SJCRH30 (cell line): ENCODE measurements at regions not wholly inside any gene's neighbourhood (a gene's known extent, or its start where the extent isn't known, plus 50 kb on each side); places are given as distances from the start of the nearest gene placed in this dataset.

Experiments used
- DNase-seq, 2 experiments: peaks; one replicate each; pipeline ENCODE4 v3.0.0-alpha.2; 2015 to 2020
- H3K27ac ChIP-seq: fragments of 250-450 bp; sonication (Bioruptor Pico); 2 replicates; pipeline ENCODE4 v1.5.1; 2020; ENCODE audit warnings: mild to moderate bottlenecking, moderate library complexity
- H3K27me3 ChIP-seq: fragments of 250-450 bp; sonication (Bioruptor Pico); 2 replicates; pipeline ENCODE4 v1.5.1; 2020; ENCODE audit warnings: mild to moderate bottlenecking, moderate library complexity
- H3K36me3 ChIP-seq: fragments of 250-450 bp; sonication (Bioruptor Pico); 2 replicates; pipeline ENCODE4 v1.5.1; 2020; ENCODE audit warnings: mild to moderate bottlenecking, moderate library complexity
- H3K4me1 ChIP-seq: fragments of 250-450 bp; sonication (Bioruptor Pico); 2 replicates; pipeline ENCODE4 v1.5.1; 2020; ENCODE audit warnings: mild to moderate bottlenecking, moderate library complexity
- H3K4me3 ChIP-seq: fragments of 250-450 bp; sonication (Bioruptor Pico); 2 replicates; pipeline ENCODE4 v1.5.1; 2020; ENCODE audit warnings: mild to moderate bottlenecking, moderate library complexity
- H3K9me3 ChIP-seq: fragments of 250-450 bp; sonication (Bioruptor Pico); replicated peaks from 2 replicates; pipeline ENCODE4 v1.5.1; 2020; ENCODE audit warnings: mild to moderate bottlenecking, moderate library complexity

DNA sequence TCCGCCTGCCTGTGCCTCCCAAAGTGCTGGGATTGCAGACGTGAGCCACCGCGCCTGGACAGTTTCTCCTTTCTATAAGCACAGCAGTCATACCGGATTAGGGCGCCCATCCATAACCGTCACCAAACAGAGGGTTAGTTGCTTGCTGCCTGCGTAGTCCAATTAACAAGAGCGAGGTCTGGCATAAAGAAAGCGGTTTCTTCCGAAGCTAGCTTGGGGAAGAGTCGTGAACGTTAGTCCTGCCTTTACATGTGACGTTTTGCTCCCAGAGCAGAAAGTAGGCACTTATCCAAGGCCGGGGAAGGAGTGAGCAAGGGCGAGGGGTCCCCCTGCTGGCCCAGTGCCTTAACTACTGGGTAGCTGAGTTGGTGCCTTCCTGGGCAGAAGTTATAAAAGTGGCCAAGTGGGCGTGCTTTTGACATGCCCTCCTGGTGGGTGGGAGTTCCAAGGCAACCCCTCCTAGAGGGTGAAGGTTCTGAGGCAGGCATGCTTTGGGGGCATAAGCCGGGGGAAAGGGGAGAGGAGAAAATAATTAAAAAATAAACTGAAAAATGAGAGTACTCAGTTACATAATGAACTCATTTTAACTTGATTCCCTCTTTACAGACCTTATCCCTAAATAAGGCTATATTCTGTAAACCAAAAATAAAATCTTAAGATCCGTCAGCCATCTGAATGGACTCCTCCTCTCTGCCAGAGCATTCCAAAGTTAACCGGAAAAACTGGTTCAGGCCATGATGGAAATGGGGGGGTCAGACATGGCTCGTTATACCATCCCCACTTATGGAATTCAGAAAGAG, 88.0 kb downstream of the FAM217A start:
- no peaks in the 10 kb centered on the region for H3K4me1 ChIP-seq
- no peak overlapping the region for H3K27ac ChIP-seq
- H3K9me3 ChIP-seq: no peaks in the 10 kb centered on the region
- DNase-seq: peak; percentile 78 to 86
- no peaks in the 10 kb centered on the region for H3K36me3 ChIP-seq
- H3K27me3 ChIP-seq: no peaks in the 10 kb centered on the region
- H3K4me3 ChIP-seq: peak overlapping the region; percentile 24

DNA sequence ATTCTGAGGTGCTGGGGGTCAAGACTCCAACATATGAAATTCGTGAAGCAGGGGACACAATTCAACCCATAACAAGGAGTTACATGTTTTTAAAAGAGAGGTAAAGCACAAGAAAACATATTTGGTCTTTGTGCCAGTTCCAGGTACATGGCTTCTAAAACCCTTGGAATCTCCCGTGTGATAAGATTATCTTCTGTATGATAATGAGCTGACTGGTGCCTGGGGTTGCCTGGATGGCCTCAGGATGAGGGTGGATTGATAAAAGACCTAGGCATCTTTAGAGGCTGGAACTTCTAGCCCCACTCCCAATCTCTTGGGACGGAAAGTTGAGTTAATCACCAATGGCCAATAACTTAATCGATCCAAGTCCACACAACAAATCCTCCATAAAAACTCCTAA, 87.0 kb downstream of the FAM217A start:
- DNase-seq: no peak
- Histone ChIP-seq H3K4me1 (no peaks in the 10 kb centered on the region), H3K27me3 (no peaks in the 10 kb centered on the region), H3K9me3 (no peaks in the 10 kb centered on the region), H3K4me3 (no peak overlapping the region), H3K27ac (no peak overlapping the region), H3K36me3 (no peaks in the 10 kb centered on the region)

- Histone ChIP-seq H3K9me3 (no peaks in the 10 kb centered on the region), H3K4me3 (no peak overlapping the region), H3K36me3 (no peaks in the 10 kb centered on the region), H3K27me3 (no peaks in the 10 kb centered on the region), H3K4me1 (0 out of 2 replicates have a peak, but pooled peaks cover 3% of the 10 kb centered on the region), H3K27ac (no peak overlapping the region)
- no peak for DNase-seq
Observed at GRCh38 chr6:3996349-3996748, 82.6 kb downstream of the FAM217A start.

GRCh38 chr6:3997177-3997770, 81.7 kb downstream of the FAM217A start:
- Histone ChIP-seq H3K4me1 (0 out of 2 replicates have a peak, but pooled peaks cover 3% of the 10 kb centered on the region), H3K36me3 (no peaks in the 10 kb centered on the region), H3K27me3 (no peaks in the 10 kb centered on the region), H3K4me3 (no peak overlapping the region), H3K27ac (no peak overlapping the region), H3K9me3 (no peaks in the 10 kb centered on the region)
- DNase-seq: peak in 1 of 2 experiments; percentile 28

DNA sequence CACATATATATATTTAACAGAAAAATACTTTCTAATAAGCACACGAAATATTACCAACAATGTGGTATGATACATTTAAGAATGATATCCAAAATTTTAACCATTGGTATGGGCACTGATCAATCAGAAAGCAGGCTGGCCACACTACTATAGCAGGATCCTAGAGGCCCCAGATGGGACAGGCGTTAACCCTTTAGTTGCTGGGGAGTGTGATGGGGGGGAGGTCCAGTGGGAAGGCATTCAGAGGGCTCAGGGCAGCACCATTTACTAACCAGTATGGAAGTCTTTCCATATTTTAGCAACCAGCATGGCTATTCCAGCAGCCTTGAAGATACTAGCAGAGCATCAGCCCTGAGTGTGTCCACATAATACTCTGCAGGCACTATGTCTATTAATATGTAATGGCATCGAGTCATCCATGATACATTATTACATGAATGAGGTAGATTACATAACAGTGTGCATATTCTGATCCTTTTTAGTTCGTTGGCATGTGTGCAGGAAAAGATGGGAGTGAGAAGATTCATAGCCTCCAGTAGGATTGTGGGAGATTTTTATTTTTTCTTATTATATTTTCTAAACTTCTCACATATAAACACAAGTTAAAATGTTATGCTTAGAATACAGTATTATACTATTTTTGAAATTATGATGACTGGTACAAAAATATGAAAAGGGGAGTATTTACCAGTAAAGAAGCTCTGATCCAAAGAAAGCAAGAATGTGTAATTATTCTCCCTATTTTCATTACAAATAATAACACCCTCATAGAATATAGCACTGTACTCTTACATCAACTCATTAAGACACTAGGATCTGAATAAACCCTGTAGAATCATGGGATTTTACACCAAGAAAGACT, 78.9 kb downstream of the FAM217A start:
- Histone ChIP-seq H3K36me3 (no peaks in the 10 kb centered on the region), H3K9me3 (no peaks in the 10 kb centered on the region), H3K27me3 (no peaks in the 10 kb centered on the region), H3K4me3 (no peak overlapping the region), H3K4me1 (0 out of 2 replicates have a peak, but pooled peaks cover 3% of the 10 kb centered on the region), H3K27ac (no peak overlapping the region)
- DNase-seq: no peak

DNA sequence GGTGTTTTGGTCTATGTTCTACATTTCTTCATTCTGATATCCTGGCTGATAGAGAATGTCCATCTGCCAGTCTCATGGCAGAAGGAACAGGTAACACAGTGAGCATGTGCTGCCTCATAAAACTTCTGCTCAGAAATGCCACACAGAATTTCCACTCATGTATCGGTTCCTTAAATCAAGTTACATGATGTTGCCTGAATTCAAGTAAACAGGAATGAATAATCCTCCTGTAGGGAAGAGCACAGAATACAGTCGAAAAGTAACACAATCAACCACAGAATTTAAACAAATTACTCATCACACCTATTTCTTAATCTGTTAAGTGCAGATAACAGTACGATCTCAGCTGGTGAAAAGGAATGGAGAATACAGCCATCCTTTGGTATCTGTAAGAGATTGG, 74.7 kb downstream of the FAM217A start:
- no peak for DNase-seq
- Histone ChIP-seq H3K9me3 (no peaks in the 10 kb centered on the region), H3K27ac (no peak overlapping the region), H3K4me1 (no peaks in the 10 kb centered on the region), H3K4me3 (no peak overlapping the region), H3K36me3 (no peaks in the 10 kb centered on the region), H3K27me3 (no peaks in the 10 kb centered on the region)

DNA sequence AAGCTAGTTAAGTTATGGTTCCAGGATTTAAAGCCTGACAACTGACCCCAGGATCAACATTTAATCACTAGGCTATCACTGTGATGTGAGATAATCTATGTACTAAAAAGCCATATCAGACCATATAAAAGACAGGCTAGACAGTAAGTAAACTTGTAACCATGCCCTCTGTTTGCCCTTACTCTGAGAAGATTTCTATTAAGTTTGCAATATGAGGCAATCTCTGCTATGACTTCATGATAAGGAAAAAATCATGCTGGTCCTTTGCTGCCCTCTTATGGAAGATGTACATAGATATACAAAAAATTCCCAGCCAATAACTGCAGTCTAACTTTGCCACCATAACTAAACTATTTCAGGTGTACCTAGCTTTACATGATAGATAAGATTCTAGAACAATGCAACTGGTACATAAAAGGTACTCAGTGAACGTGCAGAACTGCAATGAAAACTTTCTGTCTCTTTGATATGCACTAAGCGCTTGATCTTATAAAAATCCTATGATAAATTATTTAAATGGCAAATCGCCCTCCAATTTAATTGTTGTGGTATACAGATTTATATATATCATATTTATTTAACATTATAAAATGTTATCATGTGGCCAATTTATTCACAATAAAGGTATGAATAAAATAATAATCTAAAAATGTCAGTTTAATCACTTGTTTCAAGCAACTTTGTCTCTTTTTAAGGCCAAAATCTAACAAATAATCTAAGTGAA, 70.5 kb downstream of the FAM217A start:
- no peak overlapping the region for H3K4me3 ChIP-seq
- H3K27ac ChIP-seq: no peak overlapping the region
- peak; percentile 10 to 58 for DNase-seq
- H3K27me3 ChIP-seq: no peaks in the 10 kb centered on the region
- H3K9me3 ChIP-seq: no peaks in the 10 kb centered on the region
- no peaks in the 10 kb centered on the region for H3K4me1 ChIP-seq
- H3K36me3 ChIP-seq: no peaks in the 10 kb centered on the region

DNA sequence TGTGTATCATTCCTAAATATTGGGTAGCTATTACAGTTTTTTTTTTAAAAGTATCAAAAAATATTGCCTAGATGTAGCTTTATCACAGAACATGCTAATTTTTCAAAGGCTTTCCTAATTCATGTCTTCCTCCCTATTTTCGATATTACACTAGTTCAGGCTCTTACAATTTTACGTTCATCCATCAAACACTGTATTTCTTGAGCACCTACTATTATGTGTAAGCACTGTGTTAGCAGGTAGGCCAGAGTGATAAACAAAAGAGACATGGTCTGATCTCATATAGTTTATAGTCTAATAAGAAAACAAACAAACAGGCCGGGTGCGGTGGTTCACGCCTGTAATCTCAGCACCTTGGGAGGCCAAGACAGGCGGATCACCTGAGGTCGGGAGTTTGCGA, 69.5 kb downstream of the FAM217A start:
- H3K4me3 ChIP-seq: no peak overlapping the region
- DNase-seq: no peak

GRCh38 chr6:4010048-4010447, 68.9 kb downstream of the FAM217A start:
- Histone ChIP-seq H3K4me1 (no peaks in the 10 kb centered on the region), H3K27ac (no peak overlapping the region), H3K36me3 (no peaks in the 10 kb centered on the region), H3K27me3 (no peaks in the 10 kb centered on the region), H3K4me3 (no peak overlapping the region), H3K9me3 (no peaks in the 10 kb centered on the region)
- DNase-seq: no peak

More for the DNA sequence above, 69.5 kb downstream of the FAM217A start:
- Histone ChIP-seq H3K9me3 (no peaks in the 10 kb centered on the region), H3K27me3 (no peaks in the 10 kb centered on the region), H3K4me1 (no peaks in the 10 kb centered on the region), H3K36me3 (no peaks in the 10 kb centered on the region), H3K27ac (no peak overlapping the region)

- no peak for DNase-seq
- no peak overlapping the region for H3K27ac ChIP-seq
- H3K36me3 ChIP-seq: no peaks in the 10 kb centered on the region
- no peak overlapping the region for H3K4me3 ChIP-seq
- no peaks in the 10 kb centered on the region for H3K4me1 ChIP-seq
- no peaks in the 10 kb centered on the region for H3K9me3 ChIP-seq
- no peaks in the 10 kb centered on the region for H3K27me3 ChIP-seq
Observed at GRCh38 chr6:4010689-4011090, 68.2 kb downstream of the FAM217A start.

DNA sequence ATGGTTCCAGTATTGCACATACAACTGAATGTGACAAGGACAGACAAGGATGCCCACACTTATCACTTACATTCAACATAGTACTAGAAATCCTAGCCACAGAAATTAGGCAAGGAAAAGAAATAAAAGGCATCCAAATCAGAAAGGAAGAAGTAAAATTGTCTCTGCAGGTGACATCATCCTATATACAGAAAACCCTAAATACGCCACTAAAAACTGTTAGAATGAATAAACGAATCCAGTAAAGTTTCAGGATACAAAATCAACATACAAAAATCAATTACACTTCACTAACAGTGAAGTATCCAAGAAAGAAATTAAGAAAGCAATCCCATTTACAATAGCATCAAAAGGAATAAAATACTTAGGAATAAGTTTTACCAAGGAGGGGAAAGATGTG, 66.1 kb downstream of the FAM217A start:
- H3K27ac ChIP-seq: no peak overlapping the region
- no peak overlapping the region for H3K4me3 ChIP-seq
- no peak for DNase-seq
- H3K36me3 ChIP-seq: no peaks in the 10 kb centered on the region
- H3K27me3 ChIP-seq: no peaks in the 10 kb centered on the region
- H3K4me1 ChIP-seq: no peaks in the 10 kb centered on the region
- no peaks in the 10 kb centered on the region for H3K9me3 ChIP-seq

GRCh38 chr6:4017058-4017739, 61.7 kb downstream of the FAM217A start:
- no peaks in the 10 kb centered on the region for H3K36me3 ChIP-seq
- H3K4me1 ChIP-seq: no peaks in the 10 kb centered on the region
- no peaks in the 10 kb centered on the region for H3K9me3 ChIP-seq
- no peaks in the 10 kb centered on the region for H3K27me3 ChIP-seq
- DNase-seq: no peak
- peak overlapping the region; percentile 80 for H3K27ac ChIP-seq
- peak overlapping the region; percentile 70 for H3K4me3 ChIP-seq

DNA sequence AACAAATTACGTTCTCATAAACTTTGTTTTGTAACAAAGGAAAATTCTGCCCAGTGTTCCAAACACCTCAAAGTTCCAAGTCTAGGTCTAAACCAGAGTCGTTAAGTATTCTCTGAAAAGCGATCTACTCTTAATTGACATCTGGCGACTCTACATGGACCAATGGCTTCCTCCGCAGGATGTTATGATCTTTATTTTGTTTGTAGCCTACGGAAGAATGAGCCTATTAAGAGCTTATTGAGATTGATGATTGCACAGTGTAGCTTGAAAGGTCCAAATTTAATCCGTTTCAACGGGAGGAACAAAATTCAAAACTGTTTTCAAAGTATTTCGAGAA, 61.1 kb downstream of the FAM217A start:
- peak in 1 of 2 experiments; percentile 43 for DNase-seq
- Histone ChIP-seq H3K36me3 (no peaks in the 10 kb centered on the region), H3K27me3 (no peaks in the 10 kb centered on the region), H3K9me3 (no peaks in the 10 kb centered on the region), H3K4me1 (peaks cover under 1% of the 10 kb centered on the region; the same call in 1 of the 2 replicates), H3K4me3 (peak overlapping the region; percentile 70), H3K27ac (peak overlapping the region; percentile 80)
